NCI-H524 (cell line): ENCODE measurements at regions not wholly inside any gene's neighbourhood (a gene's known extent, or its start where the extent isn't known, plus 50 kb on each side); places are given as distances from the start of the nearest gene placed in this dataset.
"Not testable (repeated sequence)": the region's sequence is repeated elsewhere in the genome, so short reads cannot be mapped to it uniquely, and the experiment has no call there.

Experiments
- DNase-seq, 2 experiments: peaks; one replicate each; lab custom pipeline; 2025; lab: John Stamatoyannopoulos, UW

- no peak for DNase-seq
Measured at GRCh38 chr13:44887515-44887914, 101.8 kb downstream of the NUFIP1 start.

DNA sequence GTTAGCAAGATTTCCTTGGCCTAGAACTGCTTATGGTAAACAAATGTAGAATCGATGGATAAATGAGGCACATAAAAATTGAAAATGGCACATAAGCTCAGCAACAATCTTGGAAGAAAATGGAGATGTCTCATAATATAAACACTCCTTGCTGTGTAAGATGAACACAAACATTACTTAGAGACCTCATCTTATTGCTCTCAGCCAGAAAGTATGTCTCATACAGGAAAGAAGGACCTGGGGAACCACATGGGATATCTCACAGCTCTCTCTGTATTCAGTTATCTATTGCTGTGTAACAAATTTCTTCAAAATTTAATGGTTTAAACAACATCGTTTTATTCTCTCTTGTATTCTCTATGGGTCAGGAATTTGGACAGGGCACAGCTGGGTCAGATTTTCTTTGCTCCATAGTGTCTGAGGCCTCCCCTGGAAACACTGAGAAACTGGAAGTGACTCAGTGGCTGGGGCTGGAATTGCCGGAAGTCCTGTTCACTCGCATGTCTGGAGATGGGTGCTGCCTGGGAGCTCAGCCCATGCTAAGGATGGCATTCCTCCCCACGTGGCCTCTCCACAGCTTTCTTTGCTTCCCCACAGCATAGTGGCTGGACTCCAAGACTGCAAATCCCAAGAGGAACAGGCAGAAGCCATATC is 105.1 kb downstream of the NUFIP1 start:
- DNase-seq, result no peak

- DNase-seq, result peak; percentile 5
Measured at GRCh38 chr13:44879452-44880058, 109.7 kb downstream of the NUFIP1 start.

- DNase-seq, result no peak
Measured at GRCh38 chr13:44876782-44877324, 112.4 kb downstream of the NUFIP1 start.

DNA sequence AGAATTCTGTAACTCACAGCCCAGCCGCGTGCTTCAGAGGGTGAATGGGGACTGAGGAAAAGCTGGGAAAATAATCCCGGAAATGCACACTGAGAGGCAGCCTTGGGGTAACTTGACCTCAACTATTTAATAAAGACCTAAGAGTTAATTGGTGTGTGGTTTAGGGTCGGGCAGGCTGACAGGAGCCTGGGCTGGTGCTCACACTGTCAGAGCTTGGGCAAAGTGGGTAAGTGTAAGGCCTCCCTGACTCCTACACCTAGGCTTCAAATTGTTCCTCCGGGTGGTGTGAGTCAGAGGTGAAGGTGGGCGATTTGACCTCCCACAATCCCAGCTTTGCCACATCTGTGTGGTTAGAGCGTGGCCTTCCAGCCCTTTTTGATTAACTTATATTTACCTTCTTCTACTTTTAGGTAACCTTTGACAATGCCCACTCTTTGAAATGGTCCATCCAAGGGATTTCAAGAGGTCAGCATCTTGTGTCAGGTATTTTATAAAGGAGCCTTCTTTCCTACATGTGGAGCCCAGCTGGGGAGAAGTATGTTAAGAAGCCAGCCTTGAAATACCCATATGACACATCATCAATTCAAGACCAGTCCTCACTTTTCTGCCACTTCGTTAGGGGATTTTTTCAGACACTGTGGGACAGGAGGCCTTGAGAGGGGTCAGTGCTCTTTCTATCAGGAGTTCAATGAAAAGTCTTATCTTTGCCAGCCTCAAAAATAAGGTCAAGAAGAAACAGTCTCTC is 114.2 kb downstream of the NUFIP1 start:
- no peak for DNase-seq

DNA sequence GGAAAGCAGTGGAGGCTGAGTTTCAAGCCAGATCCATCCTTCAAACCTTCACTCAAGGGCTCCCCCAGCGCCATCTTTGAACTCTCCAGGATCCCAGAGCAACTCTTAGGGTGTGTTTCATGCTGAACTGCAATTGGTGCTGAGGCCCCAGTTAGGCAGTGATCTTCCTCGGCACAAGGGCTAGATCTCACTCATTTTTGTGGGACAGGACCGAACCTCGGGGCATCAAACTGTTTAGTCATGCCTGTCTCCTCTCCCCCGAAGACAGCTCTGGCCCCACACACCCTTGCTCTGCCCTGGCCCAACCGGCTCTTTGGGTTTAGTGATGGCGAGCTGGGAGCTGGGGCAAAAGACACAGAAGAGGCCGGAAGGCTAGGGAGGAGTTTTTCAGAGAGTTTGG is 115.1 kb downstream of the NUFIP1 start:
- no peak for DNase-seq

DNA sequence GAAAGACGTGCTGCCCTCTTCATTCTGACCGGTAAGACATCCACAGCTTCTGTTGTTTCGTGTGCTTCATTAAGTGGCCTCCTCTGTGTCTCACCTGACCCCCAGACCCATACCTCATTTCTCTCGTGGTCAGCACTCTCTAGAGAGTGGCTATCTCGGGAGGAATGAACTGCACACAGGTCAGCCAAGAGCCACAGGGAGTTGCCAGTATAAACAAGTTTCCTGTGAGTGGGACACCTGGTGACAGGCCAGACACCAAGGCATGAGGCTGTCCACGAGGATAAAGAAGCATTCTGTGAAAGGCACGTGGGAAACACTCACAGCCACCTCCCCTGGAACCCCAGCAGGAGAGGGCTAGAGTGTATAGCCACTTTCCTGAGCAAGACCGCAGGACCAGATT is 115.8 kb downstream of the NUFIP1 start:
- DNase-seq, result no peak

DNA sequence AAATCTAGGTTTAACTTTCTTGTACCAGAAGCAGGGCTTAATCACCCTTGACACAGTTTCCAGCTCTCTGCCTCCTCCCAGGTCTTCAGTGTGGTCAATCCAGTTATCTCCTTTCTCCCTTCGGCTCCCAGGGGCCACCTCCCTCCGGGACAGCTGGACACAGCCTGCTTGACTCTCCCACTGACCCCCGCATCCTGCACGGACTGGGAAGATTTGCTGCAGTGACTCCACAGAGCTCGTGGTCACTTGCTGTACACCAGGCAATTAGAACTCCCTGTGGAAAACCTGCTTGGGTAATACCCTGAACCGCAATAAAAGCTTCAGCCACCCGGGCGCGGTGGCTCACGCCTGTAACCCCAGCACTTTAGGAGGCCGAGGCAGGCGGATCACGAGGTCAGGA is 116.5 kb downstream of the NUFIP1 start:
- DNase-seq, result no peak

DNA sequence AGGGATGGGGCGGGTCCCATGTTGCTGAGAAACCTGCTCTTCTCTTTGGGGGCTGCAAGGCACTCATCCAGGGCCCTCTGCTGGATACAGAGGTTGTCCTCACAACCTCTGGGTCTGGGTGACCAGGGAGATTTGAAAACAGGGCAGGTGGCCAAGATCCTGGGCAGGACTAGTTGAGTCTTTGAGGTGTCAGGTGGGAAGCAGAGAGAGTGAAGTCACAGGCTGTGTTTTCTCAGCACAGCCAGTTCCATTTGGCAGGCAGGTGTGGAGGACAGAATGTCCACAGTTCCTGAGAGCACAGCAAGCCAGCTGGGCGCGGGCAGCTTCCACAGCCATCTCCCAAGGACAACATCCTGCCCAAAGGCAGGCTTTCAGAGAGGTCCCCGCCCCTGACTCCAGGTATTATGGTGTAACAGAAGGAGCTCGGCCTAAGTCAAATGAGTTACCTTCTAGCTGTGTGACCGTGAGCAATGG is 118.8 kb downstream of the NUFIP1 start:
- DNase-seq, result no peak

GRCh38 chr13:44869167-44869566 is 120.1 kb downstream of the NUFIP1 start:
- no peak for DNase-seq

- DNase-seq, result no peak
Measured at GRCh38 chr13:44868397-44868796, 120.9 kb downstream of the NUFIP1 start.

DNA sequence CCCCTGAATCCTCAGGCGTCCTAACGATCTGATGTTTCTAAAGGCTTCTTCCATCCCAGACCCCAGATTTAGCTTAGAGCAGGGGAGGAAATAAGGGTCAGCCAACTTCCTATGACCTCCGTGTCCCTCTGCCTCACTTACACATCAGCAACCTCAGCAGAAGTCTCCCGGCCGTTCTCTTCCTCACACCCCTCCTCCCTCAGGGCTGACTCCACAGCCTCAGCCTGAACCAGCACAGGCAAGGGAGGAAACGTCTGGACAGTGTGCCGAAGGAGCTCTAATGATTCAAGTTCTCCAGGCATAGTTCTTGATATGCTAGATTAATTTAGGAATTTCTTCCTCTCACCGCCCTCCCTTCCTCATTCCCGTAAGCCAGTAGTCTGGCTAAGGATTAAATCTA is 121.4 kb downstream of the NUFIP1 start:
- DNase-seq, result no peak

- no peak for DNase-seq
Measured at GRCh38 chr13:44866411-44866911, 122.8 kb downstream of the NUFIP1 start.

GRCh38 chr13:44865722-44866410 is 123.4 kb downstream of the NUFIP1 start:
- DNase-seq, result no peak

DNA sequence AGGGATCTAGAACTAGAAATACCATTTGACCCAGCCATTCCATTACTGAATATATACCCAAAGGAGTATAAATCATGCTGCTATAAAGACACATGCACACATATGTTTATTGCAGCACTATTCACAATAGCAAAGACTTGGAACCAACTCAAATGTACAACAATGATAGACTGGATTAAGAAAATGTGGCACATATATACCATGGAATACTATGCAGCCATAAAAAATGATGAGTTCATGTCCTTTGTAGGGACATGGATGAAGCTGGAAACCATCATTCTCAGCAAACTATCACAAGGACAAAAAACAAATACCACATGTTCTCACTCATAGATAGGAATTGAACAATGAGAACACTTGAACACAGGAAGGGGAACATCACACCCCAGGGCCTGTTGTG is 125.6 kb downstream of the NUFIP1 start:
- DNase-seq, result not testable (repeated sequence)

DNA sequence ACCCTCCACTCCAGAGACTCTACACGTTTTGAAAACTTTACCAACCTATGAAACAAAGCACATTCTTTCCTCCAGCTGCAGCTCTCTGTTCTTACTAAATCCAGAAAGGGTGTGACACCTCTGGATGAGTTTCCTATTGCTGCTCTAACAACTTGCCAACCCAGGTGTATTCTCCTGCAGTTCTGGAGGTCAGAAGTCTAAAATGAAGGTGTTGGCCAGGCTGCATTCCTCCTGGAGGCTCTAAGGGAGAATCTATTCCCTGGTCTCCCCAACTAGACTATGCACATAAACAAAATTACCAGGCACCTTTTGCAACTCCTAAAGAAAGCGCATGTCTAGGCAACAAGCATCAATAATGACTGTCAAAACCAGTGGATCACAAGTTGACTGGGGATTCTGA is 128.8 kb downstream of the NUFIP1 start:
- DNase-seq, result no peak

- no peak for DNase-seq
Measured at GRCh38 chr13:44857736-44858135, 131.5 kb downstream of the NUFIP1 start.

- DNase-seq, result no peak
Measured at GRCh38 chr13:44857061-44857460, 132.2 kb downstream of the NUFIP1 start.

DNA sequence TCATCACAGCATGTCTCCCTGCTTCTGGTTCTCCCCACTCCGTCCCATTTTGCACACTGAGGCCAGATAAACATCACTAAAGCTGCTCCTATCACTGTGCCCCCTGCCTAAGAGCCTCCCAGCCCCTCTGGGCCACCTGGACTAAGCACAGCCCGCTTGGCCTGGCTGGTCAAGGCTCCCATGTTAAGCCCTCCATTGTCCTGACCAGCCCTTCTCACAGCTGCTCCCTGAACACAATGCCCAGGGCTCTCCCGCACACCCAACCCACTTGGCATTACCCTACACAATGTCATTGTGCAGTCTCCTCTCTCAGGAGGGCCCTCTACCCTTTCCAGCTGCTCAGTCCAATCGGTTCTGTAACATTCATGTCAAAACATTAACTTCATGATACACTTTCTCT is 133.4 kb downstream of the NUFIP1 start:
- no peak for DNase-seq

- peak; percentile 57 to 80 for DNase-seq
Measured at GRCh38 chr13:44854313-44855060, 134.8 kb downstream of the NUFIP1 start.

DNA sequence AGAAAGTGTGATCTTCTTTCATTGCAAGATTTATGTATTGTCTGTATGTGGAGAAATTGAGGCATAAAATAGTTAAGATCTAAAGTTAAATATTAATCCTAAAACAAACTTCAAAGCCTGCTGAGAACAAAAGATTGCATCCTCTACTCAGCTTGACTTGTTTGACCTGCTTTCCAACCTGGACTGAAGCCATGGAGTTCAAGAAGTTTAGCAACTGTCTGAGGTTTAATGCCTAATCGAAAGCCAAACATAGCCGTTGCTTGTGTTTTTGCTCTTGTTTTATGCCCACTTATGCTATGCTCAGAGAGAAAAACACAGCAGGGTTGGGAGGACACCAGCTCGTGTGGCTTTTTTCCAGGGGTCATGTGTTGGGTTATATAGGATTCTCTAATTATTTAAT is 135.6 kb downstream of the NUFIP1 start:
- DNase-seq, result no peak
